Left hindlimb (tissue), 1 donor: ENCODE measurements at regions not wholly inside any gene's neighbourhood (a gene's known extent, or its start where the extent isn't known, plus 50 kb on each side); places are given as distances from the start of the nearest gene placed in this dataset.
"Not testable (repeated sequence)": the region's sequence is repeated elsewhere in the genome, so short reads cannot be mapped to it uniquely, and the experiment has no call there.

ENCODE experiments used
- DNase-seq: peaks from one replicate; pipeline ENCODE4 v3.0.0-alpha.2; 2018

GRCh38 chr2:184370954-184371353 lies 227.4 kb upstream of the ZNF804A start:
- DNase-seq, result no peak

GRCh38 chr2:184371641-184372040 lies 226.7 kb upstream of the ZNF804A start:
- no peak for DNase-seq

GRCh38 chr2:184372484-184372883 lies 225.8 kb upstream of the ZNF804A start:
- no peak for DNase-seq

GRCh38 chr2:184394642-184395041 lies 203.7 kb upstream of the ZNF804A start:
- no peak for DNase-seq

GRCh38 chr2:184402381-184402780 lies 195.9 kb upstream of the ZNF804A start:
- DNase-seq, result no peak

- not testable (repeated sequence) for DNase-seq
Observed at GRCh38 chr2:184407041-184407630, 191.2 kb upstream of the ZNF804A start.

GRCh38 chr2:184410160-184410559 lies 188.2 kb upstream of the ZNF804A start:
- no peak for DNase-seq

- no peak for DNase-seq
Observed at GRCh38 chr2:184413221-184413620, 185.1 kb upstream of the ZNF804A start.

GRCh38 chr2:184413671-184414229 lies 184.6 kb upstream of the ZNF804A start:
- DNase-seq, result no peak

GRCh38 chr2:184416146-184416913 lies 182.0 kb upstream of the ZNF804A start:
- DNase-seq, result no peak

GRCh38 chr2:184419744-184420143 lies 178.6 kb upstream of the ZNF804A start:
- DNase-seq, result no peak

GRCh38 chr2:184421456-184421855 lies 176.9 kb upstream of the ZNF804A start:
- DNase-seq, result not testable (repeated sequence)

GRCh38 chr2:184425083-184425482 lies 173.2 kb upstream of the ZNF804A start:
- DNase-seq, result no peak

- DNase-seq, result no peak
Observed at GRCh38 chr2:184444217-184444616, 154.1 kb upstream of the ZNF804A start.

- no peak for DNase-seq
Observed at GRCh38 chr2:184444623-184445223, 153.6 kb upstream of the ZNF804A start.

- DNase-seq, result no peak
Observed at GRCh38 chr2:184449760-184450159, 148.6 kb upstream of the ZNF804A start.

GRCh38 chr2:184452907-184453306 lies 145.4 kb upstream of the ZNF804A start:
- no peak for DNase-seq

GRCh38 chr2:184455624-184456023 lies 142.7 kb upstream of the ZNF804A start:
- no peak for DNase-seq

- not testable (repeated sequence) for DNase-seq
Observed at GRCh38 chr2:184456693-184457092, 141.6 kb upstream of the ZNF804A start.

GRCh38 chr2:184463102-184463865 lies 135.0 kb upstream of the ZNF804A start:
- DNase-seq, result no peak

- DNase-seq, result no peak
Observed at GRCh38 chr2:184463866-184464248, 134.5 kb upstream of the ZNF804A start.

- DNase-seq, result no peak
Observed at GRCh38 chr2:184468826-184469225, 129.5 kb upstream of the ZNF804A start.

GRCh38 chr2:184472481-184472880 lies 125.8 kb upstream of the ZNF804A start:
- no peak for DNase-seq
